CD1c-positive myeloid dendritic cell (primary cell): ENCODE measurements at regions not wholly inside any gene's neighbourhood (a gene's known extent, or its start where the extent isn't known, plus 50 kb on each side); places are given as distances from the start of the nearest gene placed in this dataset.
"Not testable (repeated sequence)": the region's sequence is repeated elsewhere in the genome, so short reads cannot be mapped to it uniquely, and the experiment has no call there.

Source experiments
- DNase-seq: peaks from one replicate; pipeline ENCODE4 v3.0.0-alpha.2; 2016; ENCODE audit errors: extremely low spot score

DNA sequence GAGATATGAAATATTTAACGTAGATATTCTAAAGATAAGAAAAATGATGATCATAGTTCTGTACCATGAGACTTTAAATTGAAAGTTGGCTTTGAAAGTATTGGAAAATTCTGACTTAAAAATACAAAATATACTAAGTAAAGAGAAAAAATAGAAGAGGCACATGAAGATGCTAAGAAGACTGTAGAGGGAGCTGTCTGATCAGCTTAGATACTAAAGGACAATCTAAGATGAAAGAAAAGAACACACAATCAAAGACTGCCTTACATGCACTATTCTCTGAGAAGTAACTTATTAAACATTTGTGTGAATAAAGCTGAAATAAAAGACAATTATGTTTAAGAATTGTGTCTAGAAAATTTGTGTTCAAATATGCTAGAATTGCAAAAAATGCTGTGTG is 55.1 kb downstream of the RBMXL2 start:
- no peak for DNase-seq

DNA sequence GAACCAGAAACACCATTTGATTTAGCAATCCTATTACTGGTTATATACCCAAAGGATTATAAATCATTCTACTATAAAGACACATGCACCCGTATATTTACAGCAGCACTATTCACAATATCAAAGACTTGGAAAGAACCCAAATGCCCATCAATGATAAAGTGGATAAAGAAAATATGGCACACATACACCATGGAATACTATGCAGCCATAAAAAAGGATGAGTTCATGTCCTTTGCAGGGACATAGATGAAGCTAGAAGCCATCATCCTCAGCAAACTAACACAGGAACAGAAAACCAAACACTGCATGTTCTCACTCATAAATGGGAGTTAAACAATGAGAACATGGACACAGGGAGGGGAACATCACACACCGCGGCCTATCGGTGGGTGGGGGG is 61.3 kb downstream of the RBMXL2 start:
- DNase-seq: not testable (repeated sequence)

DNA sequence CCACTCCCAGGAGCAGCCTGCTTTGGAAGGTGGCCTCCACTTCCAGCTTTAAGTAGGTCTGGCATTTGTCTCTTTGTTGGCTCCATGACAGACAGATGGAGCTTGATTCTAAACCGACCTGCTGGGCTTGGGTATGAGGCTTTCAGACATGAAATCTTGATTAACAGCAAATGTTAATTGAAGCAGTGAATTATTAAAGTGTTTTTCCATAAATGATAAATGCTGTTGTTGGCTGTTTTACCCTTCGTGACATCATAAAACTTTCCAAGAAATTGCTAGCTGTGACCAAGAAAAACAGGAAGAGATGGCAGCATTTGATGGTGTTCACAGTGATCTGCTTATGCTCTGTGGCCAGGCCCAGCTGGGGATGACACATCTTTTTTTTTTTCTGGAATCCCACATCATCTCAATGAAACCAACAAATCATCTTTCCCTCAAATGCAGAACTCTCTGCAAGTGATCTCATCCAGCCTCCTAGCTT is 66.1 kb downstream of the RBMXL2 start:
- DNase-seq: peak; percentile 18

DNA sequence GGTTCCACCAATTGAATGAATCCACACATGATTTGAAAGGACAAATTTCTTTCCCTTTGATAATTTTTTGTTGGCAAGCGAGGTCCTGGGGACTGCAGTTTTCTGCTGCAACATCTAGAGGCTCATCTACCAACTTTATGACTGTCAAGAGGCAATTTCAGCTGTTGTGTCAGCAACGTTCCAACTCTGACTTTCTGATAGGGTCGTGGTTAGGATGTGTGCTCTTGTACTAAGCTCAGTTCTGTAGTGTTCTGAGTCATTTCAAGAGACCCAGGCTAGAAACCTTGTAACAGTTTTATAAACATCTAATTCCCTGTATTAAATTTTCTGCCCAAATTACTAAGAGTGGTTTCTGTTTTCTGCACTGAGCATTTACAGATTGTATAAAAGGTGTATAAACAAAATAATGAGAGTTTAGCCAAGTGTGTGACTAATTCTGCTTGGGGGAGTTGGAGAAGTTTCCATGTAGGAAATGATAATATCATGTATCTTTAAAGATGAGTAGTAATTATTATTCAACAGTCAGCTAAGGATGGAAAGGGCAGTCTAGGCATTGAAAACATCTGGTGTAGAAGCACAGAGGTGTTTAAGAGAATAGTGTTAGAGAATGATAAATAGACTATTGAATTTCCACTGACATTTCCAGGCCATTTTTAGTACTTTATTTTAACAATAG is 72.2 kb downstream of the RBMXL2 start:
- no peak for DNase-seq

DNA sequence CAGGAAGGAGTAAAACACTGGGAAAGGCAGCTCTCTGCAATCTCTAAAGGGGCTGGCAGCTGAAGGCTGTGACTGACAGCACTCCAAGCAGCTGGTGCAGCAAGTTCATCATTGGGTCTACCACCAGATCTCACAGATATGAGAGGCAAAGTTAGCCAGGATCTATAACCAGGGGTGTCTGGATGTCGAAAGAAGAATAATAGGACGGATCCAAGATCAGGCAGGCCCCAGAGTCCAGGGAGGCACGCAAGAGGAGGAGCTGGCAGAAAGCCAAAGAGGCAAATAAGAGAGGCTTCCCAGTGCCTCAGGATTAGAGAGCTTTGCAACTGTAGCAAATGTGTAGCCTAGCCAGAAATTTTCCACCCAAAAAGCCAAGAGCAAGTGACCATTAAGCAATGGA is 77.1 kb downstream of the RBMXL2 start:
- no peak for DNase-seq

DNA sequence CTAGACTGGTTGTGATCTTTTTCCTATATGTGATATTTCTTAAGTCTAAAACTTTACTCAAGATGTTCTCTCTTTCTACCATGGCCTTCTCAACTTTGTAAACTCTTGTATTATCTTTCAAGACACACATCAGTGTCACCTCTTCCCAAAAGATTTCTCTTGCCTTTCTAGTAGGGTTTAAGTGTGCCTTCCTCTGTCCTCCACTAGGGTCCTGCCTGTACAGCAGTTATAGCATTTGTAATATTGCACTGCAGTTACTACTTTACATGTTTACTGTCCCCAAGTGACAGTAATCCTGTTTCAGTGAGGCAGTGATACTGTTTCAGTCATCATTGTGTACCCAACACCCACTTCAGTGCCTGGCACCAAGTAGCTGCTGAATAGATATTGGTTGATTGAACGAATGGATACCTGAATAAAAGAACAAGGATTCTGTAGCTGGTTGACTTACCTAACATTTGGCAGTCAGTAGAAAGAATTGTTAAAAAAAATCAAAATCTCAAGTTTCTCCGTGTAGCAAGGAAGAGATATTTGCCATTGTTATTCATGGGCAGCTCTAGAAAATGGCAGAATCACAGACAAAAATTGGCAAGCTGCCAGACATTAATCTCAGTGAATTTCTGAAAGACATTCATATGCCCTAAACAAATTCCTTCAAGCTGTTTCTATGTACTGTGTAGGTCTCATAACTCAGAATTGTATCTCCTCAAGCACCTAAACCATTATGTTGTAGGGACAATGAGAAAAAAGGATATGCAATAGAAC is 79.4 kb downstream of the RBMXL2 start:
- no peak for DNase-seq

DNA sequence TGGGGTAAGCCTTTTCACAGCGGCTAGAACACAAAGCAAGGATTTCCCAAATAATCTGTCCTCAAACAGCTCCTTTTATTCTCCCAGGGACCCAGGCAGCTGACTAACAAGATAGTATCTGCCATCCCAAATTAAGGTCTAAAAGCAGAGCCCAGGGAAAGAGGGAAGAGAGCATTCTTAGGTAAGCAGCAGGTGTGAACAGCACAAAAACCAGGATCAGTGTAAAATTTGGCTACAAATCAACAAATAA is 79.9 kb downstream of the RBMXL2 start:
- DNase-seq: no peak

DNA sequence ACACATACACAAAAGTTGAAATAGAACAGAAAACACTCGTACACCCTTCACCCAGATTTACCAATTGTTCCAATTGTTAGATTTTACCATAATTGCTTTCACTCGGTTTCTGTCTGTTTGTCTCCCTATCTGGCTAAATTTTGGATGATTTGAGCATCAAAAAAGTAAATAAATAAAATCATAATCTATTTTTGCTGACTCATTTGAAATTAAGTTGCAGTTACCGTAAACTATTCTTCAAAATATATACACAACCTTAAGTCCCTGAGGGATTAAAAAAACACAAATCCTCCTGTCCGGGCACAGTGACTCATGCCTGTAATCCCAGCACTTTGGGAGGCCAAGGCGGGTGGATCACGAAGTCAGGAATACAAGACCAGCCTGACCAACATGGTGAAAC is 81.3 kb upstream of the SYT9 start:
- DNase-seq: no peak

DNA sequence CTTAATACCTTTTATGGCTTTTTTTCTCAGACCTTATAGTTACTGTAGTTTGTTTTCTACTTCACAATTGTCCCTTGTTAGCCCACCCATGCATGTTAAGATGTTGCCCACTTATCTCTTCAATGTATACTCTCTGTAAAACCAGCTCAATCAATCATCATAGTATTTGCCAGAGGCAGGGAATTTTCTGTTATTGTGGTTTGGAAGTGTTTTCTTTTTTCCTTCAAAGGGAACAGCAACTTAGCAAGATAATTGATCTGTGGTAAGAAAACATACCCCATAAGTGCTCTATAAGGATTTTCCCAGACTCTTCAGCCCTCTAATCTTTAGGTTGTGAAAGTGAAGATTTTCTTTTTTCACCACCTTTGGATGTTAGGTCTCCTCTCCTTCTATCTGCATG is 76.7 kb upstream of the SYT9 start:
- no peak for DNase-seq

DNA sequence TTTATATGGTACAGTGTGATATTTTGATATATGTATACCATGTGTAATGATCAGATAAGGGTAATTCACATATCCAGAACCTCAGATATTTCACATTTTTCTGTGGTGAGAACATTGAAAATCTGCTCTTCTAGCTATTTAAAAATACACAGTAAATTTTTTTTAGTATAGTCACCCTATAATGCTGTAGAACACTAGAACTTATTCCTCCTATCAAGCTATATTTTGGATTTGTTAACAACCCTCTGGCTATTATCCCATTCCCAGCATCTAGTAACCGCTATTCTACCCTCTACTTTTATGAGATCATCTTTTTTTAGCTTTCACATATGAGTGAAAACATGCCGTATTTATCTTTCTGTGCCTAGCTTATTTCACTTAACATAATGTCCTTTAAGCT is 65.5 kb upstream of the SYT9 start:
- no peak for DNase-seq

DNA sequence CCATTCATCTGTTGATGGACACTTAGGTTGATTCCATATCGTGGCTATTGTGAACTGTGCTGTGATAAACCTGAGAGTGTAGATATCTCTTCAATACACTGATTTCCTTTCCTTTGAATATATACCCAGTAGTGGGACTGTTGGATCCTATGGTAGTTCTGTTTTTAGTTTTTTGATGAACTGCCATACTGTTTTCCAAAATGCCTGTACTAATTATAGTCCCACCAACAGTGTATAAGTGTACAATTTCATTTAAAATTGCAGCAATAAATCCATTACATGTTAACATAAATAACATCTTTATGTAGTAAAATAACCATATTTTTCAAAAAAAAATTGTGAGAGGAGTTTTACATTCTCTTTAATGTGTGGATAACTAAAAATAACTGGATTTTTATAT is 65.0 kb upstream of the SYT9 start:
- DNase-seq: no peak

DNA sequence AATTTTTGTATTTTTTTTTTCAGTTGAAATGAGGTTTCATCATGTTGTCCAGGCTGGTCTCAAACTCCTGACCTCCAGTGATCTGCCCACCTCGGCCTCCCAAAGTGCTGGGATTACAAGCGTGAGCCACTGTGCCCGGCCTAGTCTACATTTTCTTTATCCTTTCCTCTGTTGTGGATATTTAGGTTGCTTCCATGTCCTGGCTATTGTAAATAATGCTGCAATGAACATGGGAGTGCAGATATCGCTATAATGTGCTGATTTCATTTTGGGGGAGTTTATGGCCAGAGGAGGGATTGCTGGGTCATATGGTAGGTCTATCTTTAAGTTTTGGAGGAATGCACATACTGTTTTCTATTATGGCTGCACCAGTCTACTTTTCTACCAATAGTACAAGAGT is 58.9 kb upstream of the SYT9 start:
- not testable (repeated sequence) for DNase-seq

DNA sequence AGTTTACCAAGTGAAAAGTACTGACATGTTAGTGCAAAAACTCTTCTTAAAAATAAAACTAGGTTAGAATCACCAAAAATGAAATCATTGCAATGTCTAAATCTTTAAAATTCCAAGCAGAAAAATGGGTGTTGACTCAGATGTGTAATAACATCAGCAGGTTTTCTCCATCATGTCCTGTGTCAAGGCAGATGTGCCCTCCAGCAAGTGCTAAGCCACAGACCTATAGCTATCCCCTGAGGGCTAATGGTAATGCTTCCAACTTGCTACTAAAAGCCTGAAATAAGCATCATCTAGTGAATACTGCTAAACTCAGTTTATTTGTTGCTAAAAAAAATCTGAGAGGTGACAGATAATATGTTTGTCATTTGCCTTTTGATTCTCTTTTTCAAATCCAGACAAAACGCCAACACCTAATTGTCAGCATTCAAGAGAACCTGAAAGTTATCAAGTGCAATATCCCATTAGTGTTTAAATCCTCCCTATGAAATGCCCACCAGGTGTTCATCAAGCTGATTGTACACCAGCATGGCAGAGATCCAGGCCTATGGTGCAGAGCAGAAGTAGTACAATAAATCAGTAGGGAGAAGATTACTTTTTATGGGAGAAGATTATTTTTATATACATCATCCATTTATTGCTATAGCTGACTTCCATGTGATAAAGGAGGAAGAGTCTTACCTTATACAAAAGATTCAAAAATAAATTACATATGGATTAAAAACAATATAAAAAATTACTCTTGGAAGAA is 55.1 kb upstream of the SYT9 start:
- no peak for DNase-seq

DNA sequence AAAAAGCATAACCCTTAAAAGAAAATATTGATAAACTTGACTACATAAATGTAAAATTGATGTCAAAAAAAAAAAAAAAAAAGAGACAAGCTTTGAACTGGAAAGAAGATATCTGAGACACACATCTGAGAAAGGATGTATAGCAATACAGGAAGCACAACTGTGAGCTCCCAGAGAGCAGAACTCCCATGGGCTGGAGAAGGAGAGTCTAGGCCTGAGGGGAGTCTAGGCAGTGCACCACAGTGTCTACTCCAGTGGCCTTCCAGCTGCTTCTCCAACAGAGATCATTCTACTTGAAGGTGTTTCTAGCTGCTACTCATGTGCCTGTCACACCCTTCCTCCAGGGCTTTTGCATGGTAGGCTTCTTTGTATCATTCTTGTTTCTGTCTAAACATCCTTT is 54.2 kb upstream of the SYT9 start:
- DNase-seq: no peak
